WERI-Rb-1 (cell line): ENCODE measurements at regions not wholly inside any gene's neighbourhood (a gene's known extent, or its start where the extent isn't known, plus 50 kb on each side); places are given as distances from the start of the nearest gene placed in this dataset.

Source experiments
- DNase-seq: peaks from one replicate; pipeline ENCODE4 v3.0.0-alpha.2; 2020
- H3K27ac ChIP-seq: fragments of 250-450 bp; sonication (Bioruptor Pico); 2 replicates; pipeline ENCODE4 v1.5.1; 2020; ENCODE audit warnings: mild to moderate bottlenecking, moderate library complexity
- H3K27me3 ChIP-seq: fragments of 250-450 bp; sonication (Bioruptor Pico); 2 replicates; pipeline ENCODE4 v1.5.1; 2021; ENCODE audit warnings: mild to moderate bottlenecking, low read depth, moderate library complexity; ENCODE audit not compliant: insufficient read depth, severe bottlenecking
- H3K36me3 ChIP-seq: fragments of 250-450 bp; sonication (Bioruptor Pico); 2 replicates; pipeline ENCODE4 v1.5.1; 2020; ENCODE audit warnings: mild to moderate bottlenecking, moderate library complexity
- H3K4me3 ChIP-seq: 2 replicates; pipeline ENCODE4 v1.5.1; 2011; ENCODE audit warnings: low read depth, mild to moderate bottlenecking, control low read depth, low read length
- H3K9me3 ChIP-seq: fragments of 250-450 bp; sonication (Bioruptor Pico); 2 replicates; pipeline ENCODE4 v1.5.1; 2021; ENCODE audit warnings: mild to moderate bottlenecking, moderate library complexity; ENCODE audit not compliant: severe bottlenecking
- TF ChIP-seq, protein P1 (sequence below): IDR thresholded peaks from 2 replicates; pipeline ENCODE4 v1.5.1; 2011; ENCODE audit warnings: low read depth, mild to moderate bottlenecking, control low read depth, inconsistent platforms, low read length

DNA sequence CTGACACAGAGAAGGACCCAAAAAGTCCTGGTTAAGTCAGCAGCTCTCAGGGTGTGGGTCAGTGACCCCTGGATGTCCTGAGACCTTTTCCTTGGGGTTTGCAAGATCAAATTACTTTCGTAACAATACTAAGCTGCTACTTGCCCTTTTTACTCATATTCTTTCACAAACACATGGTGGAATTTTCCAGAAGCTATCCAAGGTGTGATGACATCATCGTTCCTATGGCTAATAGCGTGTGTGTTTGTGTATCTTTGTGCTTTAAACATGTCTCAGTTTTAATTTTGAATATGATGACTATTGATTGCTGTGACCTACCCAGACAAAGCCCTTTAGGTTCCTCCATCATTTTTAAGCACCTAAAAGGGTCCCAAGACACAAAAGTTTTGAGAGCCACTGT is 176.2 kb downstream of the PHETA1 start:
- no peaks in the 10 kb centered on the region for H3K36me3 ChIP-seq
- no peak for DNase-seq
- TF ChIP-seq, protein P1, sequence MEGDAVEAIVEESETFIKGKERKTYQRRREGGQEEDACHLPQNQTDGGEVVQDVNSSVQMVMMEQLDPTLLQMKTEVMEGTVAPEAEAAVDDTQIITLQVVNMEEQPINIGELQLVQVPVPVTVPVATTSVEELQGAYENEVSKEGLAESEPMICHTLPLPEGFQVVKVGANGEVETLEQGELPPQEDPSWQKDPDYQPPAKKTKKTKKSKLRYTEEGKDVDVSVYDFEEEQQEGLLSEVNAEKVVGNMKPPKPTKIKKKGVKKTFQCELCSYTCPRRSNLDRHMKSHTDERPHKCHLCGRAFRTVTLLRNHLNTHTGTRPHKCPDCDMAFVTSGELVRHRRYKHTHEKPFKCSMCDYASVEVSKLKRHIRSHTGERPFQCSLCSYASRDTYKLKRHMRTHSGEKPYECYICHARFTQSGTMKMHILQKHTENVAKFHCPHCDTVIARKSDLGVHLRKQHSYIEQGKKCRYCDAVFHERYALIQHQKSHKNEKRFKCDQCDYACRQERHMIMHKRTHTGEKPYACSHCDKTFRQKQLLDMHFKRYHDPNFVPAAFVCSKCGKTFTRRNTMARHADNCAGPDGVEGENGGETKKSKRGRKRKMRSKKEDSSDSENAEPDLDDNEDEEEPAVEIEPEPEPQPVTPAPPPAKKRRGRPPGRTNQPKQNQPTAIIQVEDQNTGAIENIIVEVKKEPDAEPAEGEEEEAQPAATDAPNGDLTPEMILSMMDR: no peak
- no peak overlapping the region for H3K4me3 ChIP-seq
- H3K9me3 ChIP-seq: no peaks in the 10 kb centered on the region
- no peak overlapping the region for H3K27ac ChIP-seq
- no peaks in the 10 kb centered on the region for H3K27me3 ChIP-seq

DNA sequence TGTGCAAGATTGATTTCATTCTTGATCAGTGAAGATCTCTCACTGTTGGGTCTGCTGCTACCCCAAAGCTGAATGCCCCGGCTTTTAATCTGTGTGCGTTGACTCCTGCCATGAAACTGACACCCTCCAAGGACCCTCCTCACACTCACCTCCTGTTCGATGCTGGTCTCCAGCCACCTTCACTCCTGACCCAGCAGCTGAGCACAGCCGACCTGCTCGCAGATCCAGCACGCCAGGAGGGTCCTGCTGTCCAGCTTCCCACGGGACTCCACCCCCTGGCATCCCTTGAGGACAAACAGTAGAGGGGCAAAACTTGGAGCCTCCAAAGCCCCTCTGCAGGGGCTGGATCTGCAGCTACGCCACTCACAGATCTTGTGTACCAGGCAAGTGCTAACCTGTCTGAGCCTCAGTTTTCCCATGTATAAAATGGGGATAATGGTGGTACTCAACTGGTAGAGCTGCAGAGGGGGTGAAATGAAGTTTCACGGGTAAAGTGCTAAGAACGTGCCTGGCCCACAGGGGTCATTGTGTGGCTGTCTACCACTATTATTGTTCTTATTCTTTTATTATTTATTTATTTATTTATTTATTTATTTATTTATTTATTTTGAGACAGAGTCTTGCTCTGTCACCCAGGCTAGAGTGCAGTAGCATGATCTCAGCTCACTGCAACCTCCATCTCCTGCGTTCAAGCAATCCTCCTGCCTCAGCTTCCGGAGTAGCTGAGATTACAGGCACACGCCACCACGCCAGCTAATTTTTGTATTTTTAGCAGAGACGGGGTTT is 178.0 kb downstream of the PHETA1 start:
- Histone ChIP-seq H3K9me3 (no peaks in the 10 kb centered on the region), H3K36me3 (no peaks in the 10 kb centered on the region), H3K4me3 (no peak overlapping the region), H3K27me3 (no peaks in the 10 kb centered on the region), H3K27ac (no peak overlapping the region)
- no peak for DNase-seq
- TF ChIP-seq, protein P1: no peak

DNA sequence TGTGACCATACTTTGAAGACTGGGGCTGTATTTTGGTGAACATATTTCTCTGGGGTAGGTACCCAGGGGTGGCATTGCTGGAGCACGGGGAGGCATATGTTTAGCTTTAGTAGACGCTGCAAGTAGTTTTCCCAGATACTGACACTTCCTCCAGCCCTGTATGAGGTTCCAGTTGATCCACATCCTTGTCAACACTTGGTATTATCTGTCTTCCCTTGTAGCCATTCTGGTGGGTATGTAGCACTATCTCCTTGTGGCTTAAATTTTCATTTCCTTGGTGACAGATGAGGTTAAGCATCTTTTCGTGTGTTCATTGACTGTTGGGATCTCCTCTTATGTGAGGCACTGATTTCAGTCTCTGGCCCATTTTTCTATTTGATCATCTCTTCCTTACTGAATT is 179.1 kb downstream of the PHETA1 start:
- Histone ChIP-seq H3K27ac (no peak overlapping the region), H3K36me3 (no peaks in the 10 kb centered on the region), H3K27me3 (no peaks in the 10 kb centered on the region), H3K9me3 (no peaks in the 10 kb centered on the region), H3K4me3 (no peak overlapping the region)
- DNase-seq: no peak
- TF ChIP-seq, protein P1: no peak

DNA sequence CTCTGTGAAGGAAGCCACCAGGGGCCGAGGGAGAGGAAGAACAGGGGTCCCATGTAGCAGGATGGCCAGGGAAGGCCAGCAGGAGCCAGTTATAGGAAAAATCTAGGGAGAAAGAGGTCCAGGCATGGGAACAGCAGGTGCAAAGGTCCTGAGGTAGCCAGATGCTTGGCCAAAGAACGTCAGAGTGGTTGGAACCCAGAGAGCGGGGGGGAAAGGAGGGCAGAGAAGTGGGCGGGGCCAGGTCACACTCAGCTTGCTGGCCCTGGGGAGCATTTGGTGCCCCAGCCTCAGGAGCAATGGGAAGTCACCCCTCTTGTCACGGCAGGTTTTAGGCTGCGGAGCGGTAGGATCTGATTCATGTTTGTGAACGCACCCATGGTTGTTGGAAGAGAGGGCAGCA is 180.5 kb downstream of the PHETA1 start:
- TF ChIP-seq, protein P1: no peak
- Histone ChIP-seq H3K4me3 (no peak overlapping the region), H3K27me3 (no peaks in the 10 kb centered on the region), H3K27ac (no peak overlapping the region), H3K9me3 (no peaks in the 10 kb centered on the region), H3K36me3 (no peaks in the 10 kb centered on the region)
- no peak for DNase-seq

DNA sequence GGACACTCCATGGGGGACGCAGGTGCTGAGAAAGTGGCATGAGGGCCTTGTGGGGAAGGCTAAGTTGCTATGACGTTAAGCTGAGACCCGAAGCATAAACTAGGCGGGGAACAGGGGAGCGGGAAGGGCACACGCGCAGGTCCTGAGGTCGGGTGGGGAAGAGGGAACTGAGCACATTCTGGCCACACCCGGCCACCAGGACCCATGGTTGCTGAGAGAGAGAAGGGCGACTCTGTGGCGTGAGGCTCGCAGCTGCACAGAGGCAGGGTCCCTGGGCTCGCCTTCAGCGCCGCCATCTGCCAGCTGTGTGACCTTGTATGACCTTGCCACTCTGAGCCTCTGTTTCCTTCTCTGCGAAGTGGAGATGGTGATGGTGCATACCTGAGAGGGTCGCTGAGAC is 182.5 kb downstream of the PHETA1 start:
- Histone ChIP-seq H3K27ac (no peak overlapping the region), H3K4me3 (no peak overlapping the region), H3K27me3 (no peaks in the 10 kb centered on the region), H3K36me3 (no peaks in the 10 kb centered on the region), H3K9me3 (no peaks in the 10 kb centered on the region)
- no peak for DNase-seq
- TF ChIP-seq, protein P1: no peak

DNA sequence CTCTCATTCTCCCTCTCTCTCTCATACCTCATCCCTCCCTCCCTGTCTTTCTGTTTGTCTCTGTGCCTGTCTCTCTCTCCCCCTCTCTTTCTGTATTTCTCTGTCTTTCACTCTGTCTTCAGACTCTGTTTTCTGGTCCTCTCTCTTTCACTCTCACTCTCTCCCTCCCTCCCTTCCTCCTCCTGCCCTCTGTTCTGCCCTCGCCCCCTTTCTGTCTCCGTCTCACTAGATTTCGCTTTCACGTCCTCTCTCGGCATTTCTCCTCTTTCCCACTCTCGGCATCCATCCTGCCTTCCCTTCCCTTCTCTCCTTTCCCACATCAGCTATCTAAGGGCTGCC is 183.0 kb downstream of the PHETA1 start:
- H3K9me3 ChIP-seq: no peaks in the 10 kb centered on the region
- TF ChIP-seq, protein P1: no peak
- no peaks in the 10 kb centered on the region for H3K27me3 ChIP-seq
- no peak for DNase-seq
- H3K4me3 ChIP-seq: no peak overlapping the region
- no peak overlapping the region for H3K27ac ChIP-seq
- no peaks in the 10 kb centered on the region for H3K36me3 ChIP-seq
